CD8-positive, alpha-beta memory T cell (primary cell): ENCODE measurements at regions not wholly inside any gene's neighbourhood (a gene's known extent, or its start where the extent isn't known, plus 50 kb on each side); places are given as distances from the start of the nearest gene placed in this dataset.
A peak's percentile ranks its signal among the peaks of the same experiment; 100 is the strongest.

Source experiments
- CTCF ChIA-PET: fragments of 350-600 bp; sonication (Branson Sonifier 250); formaldehyde crosslinking; loops from one replicate; lab custom pipeline; 2021; ENCODE audit warnings: antibody characterized with exemption; lab: Charles Lee
- POLR2A ChIA-PET: fragments of 350-600 bp; sonication (Branson Sonifier 250); formaldehyde crosslinking; loops from one replicate; lab custom pipeline; 2021; ENCODE audit warnings: antibody characterized with exemption; lab: Charles Lee
- DNase-seq, 5 donors: peaks; one replicate each; pipeline versions ENCODE4 v3.0.0 to v3.0.0-alpha.2; 2020 to 2022; ENCODE audit warnings: mixed read lengths in 1 of 5
- H3K27ac ChIP-seq: one replicate; pipeline ENCODE4 v1.7.0; 2013; ENCODE audit warnings: low read depth, mild to moderate bottlenecking, low read length, moderate library complexity
- H3K27me3 ChIP-seq: 2 replicates; pipeline ENCODE4 v1.7.0; 2013; ENCODE audit warnings: low read length, mild to moderate bottlenecking; ENCODE audit not compliant: insufficient read depth, poor library complexity, severe bottlenecking
- H3K36me3 ChIP-seq: 2 replicates; pipeline ENCODE4 v1.7.0; 2013; ENCODE audit warnings: mild to moderate bottlenecking, low read length, moderate library complexity; ENCODE audit not compliant: insufficient read depth
- H3K4me1 ChIP-seq: 2 replicates; pipeline ENCODE4 v1.7.0; 2013; ENCODE audit warnings: mild to moderate bottlenecking, low read length, moderate library complexity; ENCODE audit not compliant: insufficient read depth
- H3K4me3 ChIP-seq: 2 replicates; pipeline ENCODE4 v1.7.0; 2013; ENCODE audit warnings: mild to moderate bottlenecking, low read length
- H3K9me3 ChIP-seq: 2 replicates; pipeline ENCODE4 v1.7.0; 2013; ENCODE audit warnings: mild to moderate bottlenecking, low read length
- H3K27ac Mint-ChIP-seq, 8 donors: one replicate each; pipeline ENCODE4 v1.8.0; 2020 to 2021; ENCODE audit warnings: mixed read lengths in 8 of 8, mild to moderate bottlenecking in 6 of 8, inconsistent platforms in 3 of 8, moderate library complexity in 3 of 8
- H3K27me3 Mint-ChIP-seq, 2 donors: one replicate each; pipeline ENCODE4 v1.8.0; 2020 to 2021; ENCODE audit warnings: mixed read lengths in 2 of 2, mild to moderate bottlenecking in 1 of 2, moderate library complexity in 1 of 2
- H3K36me3 Mint-ChIP-seq, 3 donors: one replicate each; pipeline ENCODE4 v1.8.0; 2020 to 2021; ENCODE audit warnings: mixed read lengths in 3 of 3, inconsistent platforms in 1 of 3, mild to moderate bottlenecking in 1 of 3
- H3K4me1 Mint-ChIP-seq, 3 donors: one replicate each; pipeline ENCODE4 v1.8.0; 2020 to 2021; ENCODE audit warnings: mixed read lengths in 3 of 3, inconsistent platforms in 1 of 3, mild to moderate bottlenecking in 1 of 3
- H3K4me3 Mint-ChIP-seq, 7 donors: one replicate each; pipeline ENCODE4 v1.8.0; 2020 to 2021; ENCODE audit warnings: mixed read lengths in 7 of 7, mild to moderate bottlenecking in 6 of 7, moderate library complexity in 4 of 7, inconsistent platforms in 2 of 7
- H3K9me3 Mint-ChIP-seq, 5 donors: one replicate each; pipeline ENCODE4 v1.8.0; 2020 to 2022; ENCODE audit warnings: mixed read lengths in 5 of 5, mild to moderate bottlenecking in 3 of 5, moderate library complexity in 2 of 5, inconsistent platforms in 1 of 5

DNA sequence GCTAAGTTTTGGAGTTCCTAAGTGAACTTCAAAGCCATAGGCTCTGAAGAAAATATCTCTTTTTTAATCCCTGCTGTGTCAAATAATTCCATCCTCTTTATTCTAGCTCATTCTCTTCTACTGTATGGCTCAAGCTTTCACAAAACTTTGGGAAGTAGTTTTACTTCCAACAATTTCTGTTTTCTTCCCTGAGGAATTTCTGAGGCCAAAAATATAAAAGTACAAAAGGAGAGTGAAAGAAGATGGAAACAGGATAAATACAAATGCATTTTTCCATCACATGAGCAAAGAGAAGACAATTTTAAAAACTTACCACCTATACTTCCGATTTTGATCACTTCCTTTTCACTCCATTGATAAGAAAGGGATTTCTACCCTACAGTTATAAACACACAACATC is 585.7 kb upstream of the DAB2 start:
- H3K4me1 Mint-ChIP-seq, result no peaks in the 10 kb centered on the region

DNA sequence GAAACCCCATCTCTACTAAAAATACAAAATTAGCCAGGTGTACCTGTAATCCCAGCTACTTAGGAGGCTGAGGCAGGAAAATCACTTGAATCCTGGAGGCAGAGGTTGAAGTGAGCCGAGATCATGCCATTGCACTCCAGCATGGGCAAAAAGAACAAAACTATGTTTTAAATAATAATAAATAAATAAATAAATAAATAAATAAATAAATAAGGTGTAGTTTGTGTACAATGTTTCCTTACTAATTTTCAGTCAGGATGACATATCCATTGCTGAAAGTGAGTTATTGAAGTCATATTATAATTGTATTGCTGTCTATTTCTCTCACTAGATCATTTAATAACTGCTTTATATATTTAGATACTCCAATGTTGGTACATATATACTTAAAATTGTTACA is 581.5 kb upstream of the DAB2 start:
- POLR2A ChIA-PET, result no interaction called here
- peaks cover 3 to 22% (median 13%) of the 10 kb centered on the region in 5 donors for H3K9me3 Mint-ChIP-seq
- H3K27ac Mint-ChIP-seq, result no peak overlapping the region
- Histone ChIP-seq H3K4me3 (no peak overlapping the region), H3K4me1 (no peaks in the 10 kb centered on the region), H3K27ac (no peak overlapping the region), H3K9me3 (no peaks in the 10 kb centered on the region), H3K36me3 (no peaks in the 10 kb centered on the region), H3K27me3 (no peaks in the 10 kb centered on the region)
- H3K36me3 Mint-ChIP-seq, result peaks cover 0 to 12% (median 4%) of the 10 kb centered on the region in 3 donors
- no peak for DNase-seq
- CTCF ChIA-PET, result no interaction called here
- H3K4me1 Mint-ChIP-seq, result no peaks in the 10 kb centered on the region
- H3K27me3 Mint-ChIP-seq, result peaks cover 11 to 21% of the 10 kb centered on the region in 2 donors
- no peak overlapping the region for H3K4me3 Mint-ChIP-seq

More for the DNA sequence above, 585.7 kb upstream of the DAB2 start:
- Histone ChIP-seq H3K27me3 (no peaks in the 10 kb centered on the region), H3K27ac (no peak overlapping the region), H3K36me3 (no peaks in the 10 kb centered on the region), H3K4me1 (no peaks in the 10 kb centered on the region), H3K9me3 (no peaks in the 10 kb centered on the region), H3K4me3 (no peak overlapping the region)
- peaks cover 11 to 21% of the 10 kb centered on the region in 2 donors for H3K27me3 Mint-ChIP-seq
- POLR2A ChIA-PET, result no interaction called here
- H3K36me3 Mint-ChIP-seq, result peaks cover 0 to 12% (median 4%) of the 10 kb centered on the region in 3 donors
- CTCF ChIA-PET, result no interaction called here
- no peak overlapping the region for H3K27ac Mint-ChIP-seq
- no peak for DNase-seq
- H3K4me3 Mint-ChIP-seq, result no peak overlapping the region
- H3K9me3 Mint-ChIP-seq, result peaks cover 3 to 22% (median 13%) of the 10 kb centered on the region in 5 donors

DNA sequence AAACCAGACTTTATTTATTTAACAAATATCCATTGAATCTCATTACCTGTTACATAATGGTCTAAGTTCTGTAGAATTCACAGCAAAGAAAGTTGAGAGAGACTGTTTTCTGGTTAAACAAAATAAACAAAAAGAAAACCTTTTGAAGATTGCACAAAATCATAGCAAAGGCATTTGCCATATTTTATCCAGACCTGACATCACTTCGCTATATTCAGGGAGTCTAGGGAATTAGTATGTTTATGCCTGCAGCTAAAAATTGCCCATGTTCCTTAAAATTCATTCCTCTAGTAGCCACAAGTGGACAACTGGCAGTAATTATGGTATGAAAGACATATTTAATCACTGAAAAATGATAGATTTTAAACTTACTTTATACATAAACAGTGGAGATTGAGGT is 577.0 kb upstream of the DAB2 start:
- Histone ChIP-seq H3K27ac (no peak overlapping the region), H3K9me3 (no peaks in the 10 kb centered on the region), H3K36me3 (no peaks in the 10 kb centered on the region), H3K4me3 (no peak overlapping the region), H3K27me3 (no peaks in the 10 kb centered on the region), H3K4me1 (no peaks in the 10 kb centered on the region)
- no peak for DNase-seq
- no peaks in the 10 kb centered on the region for H3K36me3 Mint-ChIP-seq
- no peaks in the 10 kb centered on the region for H3K9me3 Mint-ChIP-seq
- ChIA-PET CTCF (no interaction called here), POLR2A (no interaction called here)
- no peaks in the 10 kb centered on the region for H3K4me1 Mint-ChIP-seq
- H3K27ac Mint-ChIP-seq, result peak overlapping the region in 1 of 8 donors; percentile 2
- peaks cover 0 to 3% of the 10 kb centered on the region in 2 donors for H3K27me3 Mint-ChIP-seq
- no peak overlapping the region for H3K4me3 Mint-ChIP-seq

DNA sequence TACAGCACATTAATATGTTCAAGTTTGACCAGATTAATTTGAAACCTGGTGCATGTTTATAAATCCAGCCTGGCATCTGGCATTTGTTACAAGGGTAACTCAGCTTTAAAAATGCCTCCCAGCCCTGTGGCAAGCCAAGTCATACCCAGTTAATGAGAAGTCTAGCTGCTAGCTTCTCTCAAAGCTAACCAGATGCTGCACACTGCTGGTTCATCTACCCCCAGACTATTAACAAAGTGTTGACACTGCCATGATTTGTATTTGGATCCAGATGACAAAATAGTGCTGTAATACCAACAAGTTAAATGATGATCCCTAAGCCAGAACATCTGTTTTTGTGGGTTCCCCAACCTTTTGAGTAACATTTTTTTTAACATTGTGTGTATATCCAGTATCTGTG is 573.7 kb upstream of the DAB2 start:
- no peak for DNase-seq
- Mint-ChIP-seq H3K9me3 (no peaks in the 10 kb centered on the region), H3K36me3 (no peaks in the 10 kb centered on the region), H3K27ac (no peak overlapping the region), H3K4me1 (no peaks in the 10 kb centered on the region), H3K4me3 (no peak overlapping the region), H3K27me3 (peaks cover 0 to 3% of the 10 kb centered on the region in 2 donors)
- CTCF ChIA-PET, result no interaction called here
- POLR2A ChIA-PET, result no interaction called here
- Histone ChIP-seq H3K4me3 (no peak overlapping the region), H3K9me3 (no peaks in the 10 kb centered on the region), H3K4me1 (no peaks in the 10 kb centered on the region), H3K27me3 (no peaks in the 10 kb centered on the region), H3K36me3 (no peaks in the 10 kb centered on the region), H3K27ac (no peak overlapping the region)

DNA sequence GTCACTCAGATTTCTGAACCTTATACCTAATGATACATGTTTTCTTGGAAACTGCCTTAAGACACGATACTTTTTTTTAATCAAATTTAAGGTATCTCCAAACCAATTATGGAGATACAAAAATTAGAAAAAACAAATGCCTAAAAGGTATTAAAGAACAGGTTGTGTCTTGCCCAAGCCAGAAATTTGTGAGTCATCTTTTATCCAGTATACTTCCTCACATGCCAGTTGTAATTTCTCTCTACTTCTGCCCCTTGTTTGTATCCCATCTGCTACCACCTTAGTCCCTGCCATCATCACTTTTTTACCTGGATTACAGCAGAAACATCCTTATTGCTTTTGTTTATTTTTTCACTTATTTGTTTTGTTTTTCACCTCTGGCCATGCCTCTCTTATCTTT is 571.2 kb upstream of the DAB2 start:
- Mint-ChIP-seq H3K27me3 (peaks cover 0 to 6% of the 10 kb centered on the region in 2 donors), H3K9me3 (no peaks in the 10 kb centered on the region), H3K36me3 (peaks cover 0 to 1% (median 0%) of the 10 kb centered on the region in 3 donors), H3K4me1 (no peaks in the 10 kb centered on the region), H3K4me3 (no peak overlapping the region), H3K27ac (no peak overlapping the region)
- ChIA-PET CTCF (no interaction called here), POLR2A (no interaction called here)
- H3K9me3 ChIP-seq, result no peaks in the 10 kb centered on the region
- H3K4me3 ChIP-seq, result no peak overlapping the region
- no peaks in the 10 kb centered on the region for H3K36me3 ChIP-seq
- no peaks in the 10 kb centered on the region for H3K27me3 ChIP-seq
- no peak for DNase-seq
- H3K27ac ChIP-seq, result no peak overlapping the region
- H3K4me1 ChIP-seq, result no peaks in the 10 kb centered on the region

DNA sequence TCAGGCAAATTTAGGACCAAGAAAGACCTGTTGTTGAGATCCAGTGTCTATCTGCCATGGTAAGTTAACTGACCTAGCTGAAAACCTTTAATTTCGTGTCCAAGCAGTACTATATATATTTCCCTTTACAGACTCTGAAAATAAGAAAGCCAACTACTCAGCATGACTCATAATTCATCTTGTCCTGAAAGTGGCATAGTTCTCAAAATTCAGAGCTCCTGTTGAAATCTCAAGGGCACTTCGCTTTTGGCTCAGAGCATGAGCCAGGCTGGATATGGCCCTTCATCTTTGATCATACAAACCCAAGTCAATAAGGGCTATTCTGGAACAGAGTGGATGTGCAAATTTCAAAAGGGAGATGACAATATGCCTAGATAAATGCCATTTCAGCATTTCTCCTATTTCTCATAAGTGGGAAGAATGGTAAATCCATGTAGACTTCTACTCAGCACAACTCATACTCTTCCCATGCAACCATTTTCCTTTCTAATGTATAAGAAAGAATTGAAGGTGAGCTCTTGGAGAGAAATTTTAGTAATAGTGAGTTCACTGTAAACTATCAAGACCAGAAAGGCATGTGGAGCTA is 567.9 kb upstream of the DAB2 start:
- Mint-ChIP-seq H3K4me3 (no peak overlapping the region), H3K9me3 (no peaks in the 10 kb centered on the region), H3K27me3 (peaks cover 0 to 5% of the 10 kb centered on the region in 2 donors), H3K4me1 (no peaks in the 10 kb centered on the region), H3K36me3 (peaks cover 0 to 1% (median 0%) of the 10 kb centered on the region in 3 donors), H3K27ac (no peak overlapping the region)
- no peaks in the 10 kb centered on the region for H3K27me3 ChIP-seq
- no peak overlapping the region for H3K4me3 ChIP-seq
- ChIA-PET CTCF (no interaction called here), POLR2A (no interaction called here)
- no peaks in the 10 kb centered on the region for H3K9me3 ChIP-seq
- no peak for DNase-seq
- H3K27ac ChIP-seq, result no peak overlapping the region
- H3K4me1 ChIP-seq, result no peaks in the 10 kb centered on the region
- no peaks in the 10 kb centered on the region for H3K36me3 ChIP-seq

DNA sequence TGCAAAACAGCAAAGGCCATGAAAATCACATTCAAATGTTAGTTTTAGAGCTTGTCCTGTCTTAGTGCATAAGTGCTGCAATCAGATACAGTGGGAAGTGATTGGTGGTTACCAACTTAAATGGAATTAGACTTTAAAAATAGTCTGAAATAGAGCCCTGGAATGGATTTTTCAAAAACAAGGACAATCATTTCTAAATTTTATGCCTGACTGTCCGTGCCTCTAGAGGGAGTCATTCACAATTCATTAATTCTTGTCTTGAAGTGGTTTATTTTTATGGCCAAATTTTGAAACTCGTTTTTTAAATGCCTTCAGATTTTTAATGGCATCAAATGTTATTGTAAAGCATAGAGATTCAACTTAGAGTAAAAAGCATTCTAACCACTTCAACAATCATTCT is 561.8 kb upstream of the DAB2 start:
- Histone ChIP-seq H3K9me3 (no peaks in the 10 kb centered on the region), H3K4me3 (no peak overlapping the region), H3K36me3 (no peaks in the 10 kb centered on the region), H3K4me1 (no peaks in the 10 kb centered on the region), H3K27me3 (no peaks in the 10 kb centered on the region), H3K27ac (no peak overlapping the region)
- H3K9me3 Mint-ChIP-seq, result no peaks in the 10 kb centered on the region
- H3K27me3 Mint-ChIP-seq, result no peaks in the 10 kb centered on the region
- H3K36me3 Mint-ChIP-seq, result peaks cover 0 to 1% (median 0%) of the 10 kb centered on the region in 3 donors
- H3K27ac Mint-ChIP-seq, result no peak overlapping the region
- ChIA-PET CTCF (no interaction called here), POLR2A (no interaction called here)
- no peak overlapping the region for H3K4me3 Mint-ChIP-seq
- no peaks in the 10 kb centered on the region for H3K4me1 Mint-ChIP-seq
- DNase-seq, result no peak

DNA sequence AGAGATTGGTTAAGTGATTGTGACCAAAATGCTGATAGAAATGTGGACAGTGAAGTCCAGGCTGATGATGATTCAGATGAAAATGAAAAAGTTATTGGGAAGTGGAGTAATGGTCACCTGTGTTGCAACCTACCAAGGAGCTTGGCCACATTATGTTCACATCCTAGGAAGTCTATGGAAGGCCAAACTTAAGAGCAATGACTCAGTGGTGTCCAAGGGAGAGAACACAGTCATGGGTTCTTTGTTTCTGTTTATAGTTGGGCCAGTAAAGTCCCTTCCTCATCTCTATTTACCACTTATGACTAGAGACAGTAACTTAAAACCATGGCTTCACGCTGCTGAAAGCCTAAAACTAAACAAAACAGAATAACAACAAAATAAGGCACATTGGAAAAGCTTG is 555.3 kb upstream of the DAB2 start:
- CTCF ChIA-PET, result no interaction called here
- Histone ChIP-seq H3K9me3 (no peaks in the 10 kb centered on the region), H3K27me3 (no peaks in the 10 kb centered on the region), H3K36me3 (no peaks in the 10 kb centered on the region), H3K4me1 (no peaks in the 10 kb centered on the region), H3K27ac (no peak overlapping the region), H3K4me3 (no peak overlapping the region)
- DNase-seq, result no peak
- Mint-ChIP-seq H3K27me3 (peaks cover 0 to 3% of the 10 kb centered on the region in 2 donors), H3K27ac (no peak overlapping the region), H3K9me3 (no peaks in the 10 kb centered on the region), H3K4me3 (no peak overlapping the region), H3K4me1 (no peaks in the 10 kb centered on the region), H3K36me3 (peaks cover 0 to 7% (median 3%) of the 10 kb centered on the region in 3 donors)
- POLR2A ChIA-PET, result no interaction called here
